Activated CD4-positive, alpha-beta memory T cell treated with anti-CD3 and anti-CD28 coated beads for 36 hours (primary cell): ENCODE measurements at regions not wholly inside any gene's neighbourhood (a gene's known extent, or its start where the extent isn't known, plus 50 kb on each side); places are given as distances from the start of the nearest gene placed in this dataset.
"Not testable (repeated sequence)": the region's sequence is repeated elsewhere in the genome, so short reads cannot be mapped to it uniquely, and the experiment has no call there.

Experiments
- CTCF ChIA-PET: fragments of 350-600 bp; sonication (Branson Sonifier 250); formaldehyde crosslinking; loops from one replicate; lab custom pipeline; 2021; ENCODE audit warnings: antibody characterized with exemption, inconsistent platforms; lab: Charles Lee
- POLR2A ChIA-PET: fragments of 350-600 bp; sonication (Branson Sonifier 250); formaldehyde crosslinking; loops from one replicate; lab custom pipeline; 2021; ENCODE audit warnings: antibody characterized with exemption; lab: Charles Lee
- DNase-seq: peaks from one replicate; pipeline ENCODE4 v3.0.0-alpha.2; 2020
- H3K27ac Mint-ChIP-seq: one replicate; pipeline ENCODE4 v1.8.0; 2021; ENCODE audit warnings: mixed read lengths
- H3K27me3 Mint-ChIP-seq: one replicate; pipeline ENCODE4 v1.8.0; 2021; ENCODE audit warnings: mixed read lengths
- H3K36me3 Mint-ChIP-seq: one replicate; pipeline ENCODE4 v1.8.0; 2021; ENCODE audit warnings: mixed read lengths
- H3K4me1 Mint-ChIP-seq: one replicate; pipeline ENCODE4 v1.8.0; 2021; ENCODE audit warnings: low read depth, mixed read lengths
- H3K4me3 Mint-ChIP-seq: one replicate; pipeline ENCODE4 v1.8.0; 2021; ENCODE audit warnings: mild to moderate bottlenecking, mixed read lengths
- H3K9me3 Mint-ChIP-seq: one replicate; pipeline ENCODE4 v1.8.0; 2021; ENCODE audit warnings: mixed read lengths
- intact Hi-C: fragments of 100-400 bp; cut with micrococcal nuclease; formaldehyde crosslinking; loops from one replicate; pipeline ENCODE4 v1.15.1; 2023

GRCh38 chr12:28781671-28782652, 367.1 kb upstream of the FAR2 start:
- Mint-ChIP-seq H3K27me3 (peaks cover 1% of the 10 kb centered on the region), H3K4me1 (no peaks in the 10 kb centered on the region), H3K36me3 (no peaks in the 10 kb centered on the region), H3K9me3 (no peaks in the 10 kb centered on the region), H3K27ac (no peak overlapping the region), H3K4me3 (no peak overlapping the region)
- ChIA-PET POLR2A (no interaction called here), CTCF (no interaction called here)
- DNase-seq: no peak
- intact Hi-C loops: no loop called here

GRCh38 chr12:28782812-28783211, 366.3 kb upstream of the FAR2 start:
- CTCF ChIA-PET: no interaction called here
- Mint-ChIP-seq H3K4me1 (no peaks in the 10 kb centered on the region), H3K27ac (no peak overlapping the region), H3K27me3 (peaks cover 1% of the 10 kb centered on the region), H3K9me3 (no peaks in the 10 kb centered on the region), H3K4me3 (no peak overlapping the region), H3K36me3 (no peaks in the 10 kb centered on the region)
- DNase-seq: no peak
- intact Hi-C loops: no loop called here
- POLR2A ChIA-PET: no interaction called here

- DNase-seq: no peak
- intact Hi-C loops: no loop called here
- Mint-ChIP-seq H3K27me3 (no peaks in the 10 kb centered on the region), H3K27ac (no peak overlapping the region), H3K4me3 (no peak overlapping the region), H3K4me1 (no peaks in the 10 kb centered on the region), H3K9me3 (no peaks in the 10 kb centered on the region), H3K36me3 (no peaks in the 10 kb centered on the region)
- CTCF ChIA-PET: no interaction called here
- POLR2A ChIA-PET: no interaction called here
Measured at GRCh38 chr12:28787151-28787550, 361.9 kb upstream of the FAR2 start.

- POLR2A ChIA-PET, H3K4me3 Mint-ChIP-seq, H3K27ac Mint-ChIP-seq, DNase-seq, intact Hi-C loops, CTCF ChIA-PET, H3K9me3 Mint-ChIP-seq, H3K27me3 Mint-ChIP-seq, H3K36me3 Mint-ChIP-seq, H3K4me1 Mint-ChIP-seq: not testable (repeated sequence)
Measured at GRCh38 chr12:28788256-28788655, 360.8 kb upstream of the FAR2 start.

- CTCF ChIA-PET: no interaction called here
- POLR2A ChIA-PET: no interaction called here
Measured at GRCh38 chr12:28793581-28794151, 355.4 kb upstream of the FAR2 start.

GRCh38 chr12:28794211-28794610, 354.9 kb upstream of the FAR2 start:
- peaks cover 6% of the 10 kb centered on the region for H3K27me3 Mint-ChIP-seq
- no peaks in the 10 kb centered on the region for H3K9me3 Mint-ChIP-seq
- intact Hi-C loops: no loop called here
- DNase-seq: no peak
- ChIA-PET CTCF (no interaction called here), POLR2A (no interaction called here)
- H3K4me1 Mint-ChIP-seq: no peaks in the 10 kb centered on the region
- H3K27ac Mint-ChIP-seq: no peak overlapping the region
- H3K4me3 Mint-ChIP-seq: no peak overlapping the region
- H3K36me3 Mint-ChIP-seq: no peaks in the 10 kb centered on the region

More at GRCh38 chr12:28793581-28794151, 355.4 kb upstream of the FAR2 start:
- H3K27me3 Mint-ChIP-seq: peaks cover 6% of the 10 kb centered on the region
- no peaks in the 10 kb centered on the region for H3K9me3 Mint-ChIP-seq
- H3K4me1 Mint-ChIP-seq: no peaks in the 10 kb centered on the region
- H3K36me3 Mint-ChIP-seq: no peaks in the 10 kb centered on the region
- no peak for DNase-seq
- no peak overlapping the region for H3K27ac Mint-ChIP-seq
- intact Hi-C loops: no loop called here
- H3K4me3 Mint-ChIP-seq: no peak overlapping the region

GRCh38 chr12:28794786-28795185, 354.3 kb upstream of the FAR2 start:
- Mint-ChIP-seq H3K4me1 (no peaks in the 10 kb centered on the region), H3K27me3 (peaks cover 6% of the 10 kb centered on the region), H3K4me3 (no peak overlapping the region), H3K9me3 (no peaks in the 10 kb centered on the region), H3K36me3 (no peaks in the 10 kb centered on the region), H3K27ac (no peak overlapping the region)
- ChIA-PET CTCF (no interaction called here), POLR2A (no interaction called here)
- intact Hi-C loops: no loop called here
- DNase-seq: no peak

GRCh38 chr12:28795311-28795710, 353.8 kb upstream of the FAR2 start:
- Mint-ChIP-seq H3K4me1 (no peaks in the 10 kb centered on the region), H3K27ac (no peak overlapping the region), H3K36me3 (no peaks in the 10 kb centered on the region), H3K27me3 (peaks cover 6% of the 10 kb centered on the region), H3K4me3 (no peak overlapping the region), H3K9me3 (no peaks in the 10 kb centered on the region)
- intact Hi-C loops: no loop called here
- CTCF ChIA-PET: no interaction called here
- DNase-seq: no peak
- POLR2A ChIA-PET: no interaction called here

GRCh38 chr12:28799348-28799747, 349.7 kb upstream of the FAR2 start:
- ChIA-PET CTCF (no interaction called here), POLR2A (no interaction called here)
- Mint-ChIP-seq H3K9me3 (no peaks in the 10 kb centered on the region), H3K4me1 (no peaks in the 10 kb centered on the region), H3K27me3 (peaks cover 4% of the 10 kb centered on the region), H3K36me3 (no peaks in the 10 kb centered on the region), H3K27ac (no peak overlapping the region), H3K4me3 (no peak overlapping the region)
- DNase-seq: no peak
- intact Hi-C loops: no loop called here

- no peaks in the 10 kb centered on the region for H3K36me3 Mint-ChIP-seq
- intact Hi-C loops: no loop called here
- no peaks in the 10 kb centered on the region for H3K4me1 Mint-ChIP-seq
- no peak overlapping the region for H3K27ac Mint-ChIP-seq
- CTCF ChIA-PET: no interaction called here
- H3K4me3 Mint-ChIP-seq: no peak overlapping the region
- peaks cover 3% of the 10 kb centered on the region for H3K27me3 Mint-ChIP-seq
- no peak for DNase-seq
- POLR2A ChIA-PET: no interaction called here
- H3K9me3 Mint-ChIP-seq: no peaks in the 10 kb centered on the region
Measured at GRCh38 chr12:28800129-28800528, 348.9 kb upstream of the FAR2 start.

- CTCF ChIA-PET: interaction anchor here (0.6 kb wide), 1 partner anchor 373 kb away, joined by 3 read pairs; no protein-coding TSS in a partner anchor
- H3K9me3 Mint-ChIP-seq: no peaks in the 10 kb centered on the region
Measured at GRCh38 chr12:28802706-28803438, 346.2 kb upstream of the FAR2 start.

GRCh38 chr12:28807535-28807934, 341.5 kb upstream of the FAR2 start:
- Mint-ChIP-seq H3K9me3 (no peaks in the 10 kb centered on the region), H3K36me3 (no peaks in the 10 kb centered on the region), H3K4me1 (no peaks in the 10 kb centered on the region), H3K27me3 (peaks cover 3% of the 10 kb centered on the region), H3K4me3 (no peak overlapping the region), H3K27ac (no peak overlapping the region)
- ChIA-PET POLR2A (no interaction called here), CTCF (no interaction called here)
- no peak for DNase-seq
- intact Hi-C loops: no loop called here

More at GRCh38 chr12:28802706-28803438, 346.2 kb upstream of the FAR2 start:
- H3K36me3 Mint-ChIP-seq: no peaks in the 10 kb centered on the region
- POLR2A ChIA-PET: no interaction called here
- H3K27ac Mint-ChIP-seq: no peak overlapping the region
- H3K4me1 Mint-ChIP-seq: no peaks in the 10 kb centered on the region
- DNase-seq: no peak
- no peak overlapping the region for H3K4me3 Mint-ChIP-seq
- intact Hi-C loops: no loop called here
- H3K27me3 Mint-ChIP-seq: peaks cover 1% of the 10 kb centered on the region
